Pancreas (tissue), 10 donors: ENCODE measurements at regions not wholly inside any gene's neighbourhood (a gene's known extent, or its start where the extent isn't known, plus 50 kb on each side); places are given as distances from the start of the nearest gene placed in this dataset.

Experiments
- ATAC-seq, 4 donors: fragments of 200-7000 bp; cut with Tn5 transposase; one replicate each; pipeline versions ENCODE4 v1.8.0 to v1.9.1; 2020; ENCODE audit warnings: mild to moderate bottlenecking in 4 of 4, moderate library complexity in 4 of 4
- DNase-seq, 6 donors: peaks; one replicate each; pipeline ENCODE4 v3.0.0-alpha.2; 2020
- FAIRE-seq: peaks from 2 replicates; lab custom pipeline; 2012; peaks lifted over from hg19 to GRCh38; lab: Jason Lieb, UNC
- H3K27ac ChIP-seq, 4 donors: fragments of 200-600 bp; sonication (generic); 1 replicate in 3 of 4; 2 replicates in 1 of 4; pipeline versions ENCODE4 v1.5.0 to v1.8.0; 2020
- H3K27me3 ChIP-seq, 4 donors: fragments of 200-600 bp; one replicate each; pipeline ENCODE4 v1.8.0; 2021
- H3K36me3 ChIP-seq, 3 donors: fragments of 200-600 bp; sonication (generic) in 1 of 3; one replicate each; pipeline versions ENCODE4 v1.5.0 to v1.8.0; 2020 to 2021
- H3K4me1 ChIP-seq, 3 donors: fragments of 200-600 bp; one replicate each; pipeline ENCODE4 v1.8.0; 2021
- H3K4me3 ChIP-seq, 4 donors: fragments of 200-600 bp; sonication (generic) in 2 of 4; one replicate each; pipeline versions ENCODE4 v1.5.0 to v1.8.0; 2020 to 2021
- H3K9me3 ChIP-seq, 4 donors: fragments of 200-600 bp; one replicate each; pipeline ENCODE4 v1.8.0; 2021
- WGBS, 2 donors: extraction: QIAGEN DNeasy Blood & Tissue Kit; methylation state at CpG; one replicate each; pipeline ENCODE4 v1.1.7; 2013; 5-methylcytosine and 5-hydroxymethylcytosine counted together
- intact Hi-C, 3 donors: fragments of 100-400 bp; cut with DNase I; formaldehyde crosslinking; loops; one replicate each; pipeline versions ENCODE4 v1.11.1 to v1.14.2; 2022
- TF ChIP-seq, protein P1 (sequence below), 4 donors: fragments of 200-600 bp; sonication (generic) in 3 of 4; IDR thresholded peaks; one replicate each; pipeline versions ENCODE4 v1.5.0 to v1.8.0; 2021; ENCODE audit warnings: antibody characterized with exemption in 4 of 4
- donor health status: healthy with polysubstance abuse.
- donor health status: DM: no; HTN: no; CAD: no; lungs with moderate emphysema.
- donor health status: DM: no; HTN: no; CAD: no.
- donor health status: control.
- donor health status: control.
- donor health status: Bipolar disorder and iron deficiency.
- donor health status: DM: yes; HTN: yes; CAD: no.
- donor health status: DM: no; HTN: no; CAD: no.
- donor health status: DM: no; HTN: no; CAD: no.
- donor health status: DM: yes; HTN: yes; CAD: no.

DNA sequence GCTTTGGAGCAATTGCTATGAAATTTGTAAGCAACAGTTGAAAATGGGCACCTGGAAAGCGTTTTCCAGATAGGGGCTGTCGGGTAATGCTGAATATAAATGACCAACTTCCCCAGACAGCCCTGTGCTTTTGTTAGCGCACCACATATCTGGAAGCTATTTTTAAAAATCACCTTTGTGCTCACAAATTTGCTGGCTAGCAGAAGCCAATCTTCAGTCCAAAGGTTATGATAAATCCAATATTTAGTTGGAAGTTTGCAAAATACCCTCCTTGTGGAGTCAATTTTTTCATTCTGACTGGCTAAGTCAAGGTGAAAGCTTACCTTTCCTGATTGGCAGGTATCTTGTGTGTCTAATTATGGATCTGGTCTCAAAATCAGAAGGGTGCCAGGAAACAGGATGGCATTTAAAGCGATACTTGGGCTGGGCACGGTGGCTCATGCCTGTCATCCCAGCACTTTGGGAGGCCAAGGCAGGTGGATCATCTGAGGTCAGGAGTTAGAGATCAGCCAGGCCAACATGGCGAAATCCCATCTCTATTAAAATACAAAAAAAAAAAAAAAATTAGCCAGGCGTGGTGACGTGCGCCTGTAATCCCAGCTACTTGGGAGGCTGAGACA, 124.1 kb upstream of the AJAP1 start:
- intact Hi-C loops, result no loop called here
- H3K4me1 ChIP-seq, result peaks cover 0 to 11% (median 0%) of the 10 kb centered on the region in 3 donors
- peak overlapping the region in 1 of 4 donors; percentile 18 for H3K27ac ChIP-seq
- WGBS, 2 donors, result 53 to 59% methylated on average over 9 of the region's 9 CpGs
- no peak overlapping the region for H3K4me3 ChIP-seq
- ATAC-seq, result peak in 1 of 4 donors; percentile 35
- no peaks in the 10 kb centered on the region for H3K9me3 ChIP-seq
- FAIRE-seq, result no peak
- no peak for DNase-seq
- no peaks in the 10 kb centered on the region for H3K27me3 ChIP-seq
- TF ChIP-seq, protein P1, sequence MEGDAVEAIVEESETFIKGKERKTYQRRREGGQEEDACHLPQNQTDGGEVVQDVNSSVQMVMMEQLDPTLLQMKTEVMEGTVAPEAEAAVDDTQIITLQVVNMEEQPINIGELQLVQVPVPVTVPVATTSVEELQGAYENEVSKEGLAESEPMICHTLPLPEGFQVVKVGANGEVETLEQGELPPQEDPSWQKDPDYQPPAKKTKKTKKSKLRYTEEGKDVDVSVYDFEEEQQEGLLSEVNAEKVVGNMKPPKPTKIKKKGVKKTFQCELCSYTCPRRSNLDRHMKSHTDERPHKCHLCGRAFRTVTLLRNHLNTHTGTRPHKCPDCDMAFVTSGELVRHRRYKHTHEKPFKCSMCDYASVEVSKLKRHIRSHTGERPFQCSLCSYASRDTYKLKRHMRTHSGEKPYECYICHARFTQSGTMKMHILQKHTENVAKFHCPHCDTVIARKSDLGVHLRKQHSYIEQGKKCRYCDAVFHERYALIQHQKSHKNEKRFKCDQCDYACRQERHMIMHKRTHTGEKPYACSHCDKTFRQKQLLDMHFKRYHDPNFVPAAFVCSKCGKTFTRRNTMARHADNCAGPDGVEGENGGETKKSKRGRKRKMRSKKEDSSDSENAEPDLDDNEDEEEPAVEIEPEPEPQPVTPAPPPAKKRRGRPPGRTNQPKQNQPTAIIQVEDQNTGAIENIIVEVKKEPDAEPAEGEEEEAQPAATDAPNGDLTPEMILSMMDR (IDR thresholded peaks at IDR 0.05), result no peak
- no peaks in the 10 kb centered on the region for H3K36me3 ChIP-seq

DNA sequence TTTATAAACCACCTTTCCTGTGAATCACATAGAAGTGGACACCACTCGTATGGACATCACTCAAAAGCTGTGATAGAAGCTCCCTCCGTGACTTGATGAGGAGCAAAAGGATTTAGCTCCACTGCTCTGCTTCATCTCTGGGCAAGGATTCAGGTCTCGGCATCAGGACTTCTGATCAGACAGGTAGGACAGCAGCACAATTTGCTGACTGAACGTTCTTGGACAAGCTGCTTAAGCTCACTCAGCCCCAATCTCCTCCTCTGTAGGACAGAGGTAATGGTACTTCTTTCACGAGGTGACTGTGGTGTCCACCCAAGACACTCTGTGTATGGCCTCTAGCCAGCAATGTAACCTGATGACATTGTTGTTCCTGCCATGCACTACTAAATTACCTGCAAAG, 122.6 kb upstream of the AJAP1 start:
- H3K9me3 ChIP-seq, result no peaks in the 10 kb centered on the region
- TF ChIP-seq, protein P1 (IDR thresholded peaks at IDR 0.05), result no peak
- no peak overlapping the region for H3K27ac ChIP-seq
- ATAC-seq (no peak), FAIRE-seq (no peak), DNase-seq (no peak)
- no peak overlapping the region for H3K4me3 ChIP-seq
- H3K36me3 ChIP-seq, result no peaks in the 10 kb centered on the region
- 60 to 65% methylated on average over 5 of the region's 5 CpGs for WGBS, 2 donors
- H3K4me1 ChIP-seq, result peaks cover 0 to 11% (median 0%) of the 10 kb centered on the region in 3 donors
- intact Hi-C loops, result no loop called here
- peaks cover 0 to 5% (median 0%) of the 10 kb centered on the region in 4 donors for H3K27me3 ChIP-seq

- Histone ChIP-seq H3K36me3 (no peaks in the 10 kb centered on the region), H3K27me3 (peaks cover 0 to 5% (median 0%) of the 10 kb centered on the region in 4 donors), H3K4me3 (no peak overlapping the region), H3K4me1 (peaks cover 0 to 11% (median 0%) of the 10 kb centered on the region in 3 donors), H3K9me3 (no peaks in the 10 kb centered on the region), H3K27ac (no peak overlapping the region)
- no peak for FAIRE-seq
- intact Hi-C loops, result no loop called here
- ATAC-seq, result no peak
- DNase-seq, result no peak
- TF ChIP-seq, protein P1 (IDR thresholded peaks at IDR 0.05), result no peak
- WGBS, 2 donors, result 81 to 90% methylated on average over 4 of the region's 4 CpGs
Observed at GRCh38 chr1:4532656-4533055, 121.8 kb upstream of the AJAP1 start.

GRCh38 chr1:4546911-4547310, 107.5 kb upstream of the AJAP1 start:
- Histone ChIP-seq H3K4me1 (no peaks in the 10 kb centered on the region), H3K27me3 (no peaks in the 10 kb centered on the region), H3K27ac (no peak overlapping the region), H3K9me3 (no peaks in the 10 kb centered on the region), H3K4me3 (no peak overlapping the region), H3K36me3 (no peaks in the 10 kb centered on the region)
- FAIRE-seq (no peak), DNase-seq (no peak), ATAC-seq (no peak)
- TF ChIP-seq, protein P1 (IDR thresholded peaks at IDR 0.05), result no peak
- intact Hi-C loops, result no loop called here
- 62 to 69% methylated on average over 4 of the region's 4 CpGs for WGBS, 2 donors

DNA sequence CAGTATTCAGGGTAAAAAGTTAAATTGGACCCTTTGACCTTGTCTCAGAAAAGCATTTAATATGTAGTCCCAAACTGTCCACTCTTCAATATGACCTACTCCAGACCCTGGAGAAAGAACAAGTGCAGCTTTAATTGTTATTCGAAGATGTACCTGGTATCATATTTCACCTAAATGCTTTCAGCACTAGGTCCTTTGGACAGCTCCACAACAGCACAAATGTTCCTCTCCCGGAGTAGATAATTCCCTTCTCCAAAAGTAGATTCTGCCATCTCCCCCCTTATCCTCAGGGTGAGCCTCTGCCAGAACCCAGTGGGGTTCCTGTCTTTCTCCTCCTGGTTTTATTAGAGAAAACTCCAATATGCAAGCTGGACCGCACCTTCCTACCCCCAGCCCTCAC, 104.5 kb upstream of the AJAP1 start:
- Histone ChIP-seq H3K27ac (no peak overlapping the region), H3K36me3 (no peaks in the 10 kb centered on the region), H3K4me1 (no peaks in the 10 kb centered on the region), H3K4me3 (no peak overlapping the region), H3K9me3 (no peaks in the 10 kb centered on the region), H3K27me3 (no peaks in the 10 kb centered on the region)
- no peak for DNase-seq
- intact Hi-C loops, result no loop called here
- WGBS, 2 donors, result 28 to 46% methylated on average over 3 of the region's 3 CpGs
- FAIRE-seq, result no peak
- TF ChIP-seq, protein P1 (IDR thresholded peaks at IDR 0.05), result no peak
- ATAC-seq, result no peak
